Activated T-cell treated with anti-CD3 and anti-CD28 coated beads for 1 hour (primary cell): ENCODE measurements at regions not wholly inside any gene's neighbourhood (a gene's known extent, or its start where the extent isn't known, plus 50 kb on each side); places are given as distances from the start of the nearest gene placed in this dataset.
"Not testable (repeated sequence)": the region's sequence is repeated elsewhere in the genome, so short reads cannot be mapped to it uniquely, and the experiment has no call there.

Experiments used
- DNase-seq: peaks from one replicate; pipeline ENCODE4 v3.0.0-alpha.2; 2020; ENCODE audit warnings: low read depth

DNA sequence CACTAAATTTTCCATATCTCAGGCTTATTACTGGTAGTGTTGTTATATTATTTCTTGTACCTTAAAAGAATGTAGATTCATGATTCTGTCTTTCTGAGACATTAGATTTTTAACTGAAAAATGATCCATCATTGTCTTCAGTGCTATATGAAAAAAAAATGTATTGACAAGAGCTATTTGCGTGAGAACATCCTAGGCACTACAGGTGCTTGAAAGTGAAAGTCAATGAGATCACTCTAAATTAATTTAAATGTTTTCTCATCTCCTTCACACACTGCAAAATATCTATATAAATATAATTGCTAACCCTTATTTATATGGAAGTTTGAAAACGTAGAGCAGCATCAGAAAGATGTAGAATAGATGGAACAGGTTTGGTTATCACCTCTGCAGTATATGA lies 684.6 kb downstream of the TRIB2 start:
- DNase-seq = no peak

DNA sequence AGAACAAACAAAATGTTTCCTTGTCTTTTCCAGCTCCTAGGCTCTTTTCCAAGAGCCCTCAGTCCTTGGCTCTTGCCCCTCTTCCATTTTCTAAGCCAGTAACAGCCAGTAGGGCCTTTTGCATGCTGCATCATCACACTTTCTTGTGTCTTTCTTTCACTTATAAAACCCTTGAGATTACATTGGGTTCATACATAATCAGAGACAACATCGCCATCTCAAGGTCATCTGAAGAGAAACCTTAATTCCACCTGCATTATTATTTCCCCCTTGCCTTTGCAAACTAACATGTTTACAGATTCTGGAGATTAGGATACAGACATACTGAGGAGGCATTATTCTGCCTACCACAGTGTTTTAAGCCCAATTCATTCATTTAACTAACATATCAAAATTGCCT lies 697.3 kb downstream of the TRIB2 start:
- no peak for DNase-seq

DNA sequence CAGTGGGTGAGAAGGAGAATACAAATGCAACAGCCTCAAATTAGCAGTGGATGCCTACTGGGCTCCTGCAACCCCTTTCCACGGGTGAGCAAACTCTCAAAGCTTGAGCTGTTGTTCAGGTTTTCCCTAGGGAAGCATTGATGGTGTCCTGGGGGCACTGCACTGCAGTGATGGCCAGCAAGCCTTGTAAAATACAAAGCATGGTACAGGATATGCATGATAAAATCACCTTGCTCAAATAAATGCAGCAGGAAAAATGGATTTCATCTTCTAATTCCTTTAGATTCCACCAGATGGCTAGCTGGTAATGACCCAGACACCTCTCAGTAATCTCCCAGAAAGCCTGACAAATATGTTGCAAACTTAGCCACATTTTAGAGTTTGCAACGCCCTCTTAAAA lies 698.2 kb downstream of the TRIB2 start:
- no peak for DNase-seq

DNA sequence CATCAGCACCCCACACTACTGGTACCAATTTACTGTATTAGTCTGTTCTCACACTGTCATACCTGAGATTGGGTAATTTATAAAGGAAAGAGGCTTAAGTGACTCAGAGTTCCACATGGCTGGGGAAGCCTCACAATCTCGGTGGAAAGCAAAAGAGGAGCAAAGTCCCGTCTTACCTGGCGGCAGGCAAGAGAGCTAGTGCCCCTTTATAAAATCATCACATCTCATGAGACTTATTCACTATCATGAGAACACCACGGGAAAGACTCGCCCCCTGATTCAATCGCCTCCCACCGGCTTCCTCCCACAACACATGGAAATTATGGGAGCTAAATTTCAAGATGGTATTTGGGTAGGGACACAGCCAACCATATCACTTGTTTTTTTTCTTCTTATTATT lies 717.2 kb downstream of the TRIB2 start:
- DNase-seq = no peak

DNA sequence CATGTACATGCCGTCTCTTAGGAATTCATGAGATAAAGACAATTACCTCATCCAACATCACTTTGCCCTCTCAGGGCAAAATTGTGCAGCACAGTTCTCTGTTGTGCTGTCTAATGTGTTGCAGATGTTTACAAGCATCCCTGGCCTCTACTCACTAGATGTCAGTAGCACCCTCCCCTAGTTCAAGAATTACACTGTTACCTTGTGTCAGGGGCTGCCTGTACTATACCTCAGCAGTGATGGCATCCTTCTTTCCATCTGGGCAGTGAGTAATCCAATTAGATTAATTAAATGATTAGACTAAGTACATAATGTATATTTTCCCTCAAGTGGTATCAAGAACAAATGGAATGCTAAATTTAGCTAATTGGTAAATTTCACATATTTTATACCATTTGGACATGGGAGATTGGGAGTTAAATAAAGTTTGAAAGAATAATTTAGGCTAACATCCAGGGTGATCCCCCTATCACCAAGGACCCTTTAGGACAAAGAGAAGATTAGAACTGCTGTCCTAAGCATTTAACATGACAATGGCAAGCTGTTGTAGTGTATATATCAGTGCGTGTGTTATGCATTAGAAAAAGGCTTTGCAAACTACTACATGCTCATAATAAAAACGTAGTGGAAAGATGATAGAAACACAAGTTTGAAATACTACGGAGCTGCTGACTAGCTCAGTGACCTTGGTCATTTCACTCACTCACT lies 727.0 kb downstream of the TRIB2 start:
- not testable (repeated sequence) for DNase-seq

DNA sequence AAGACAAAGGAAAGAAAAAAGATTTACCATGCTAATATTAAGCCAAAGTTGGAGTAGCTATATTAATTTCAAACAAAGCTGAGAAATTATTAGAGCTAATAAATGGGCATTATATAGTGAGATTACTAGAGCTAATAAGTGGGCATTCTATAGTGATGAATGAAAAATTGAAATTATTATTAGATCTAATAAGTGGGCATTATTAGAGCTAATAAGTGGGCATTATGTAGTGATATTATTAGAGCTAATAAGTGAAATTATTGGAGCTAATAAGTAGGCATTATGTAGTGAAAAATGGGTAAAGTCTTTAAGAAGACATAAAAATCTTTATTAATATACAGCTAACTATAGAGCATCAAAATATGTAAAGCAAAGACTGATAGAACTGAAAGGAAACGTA lies 745.7 kb downstream of the TRIB2 start:
- no peak for DNase-seq

DNA sequence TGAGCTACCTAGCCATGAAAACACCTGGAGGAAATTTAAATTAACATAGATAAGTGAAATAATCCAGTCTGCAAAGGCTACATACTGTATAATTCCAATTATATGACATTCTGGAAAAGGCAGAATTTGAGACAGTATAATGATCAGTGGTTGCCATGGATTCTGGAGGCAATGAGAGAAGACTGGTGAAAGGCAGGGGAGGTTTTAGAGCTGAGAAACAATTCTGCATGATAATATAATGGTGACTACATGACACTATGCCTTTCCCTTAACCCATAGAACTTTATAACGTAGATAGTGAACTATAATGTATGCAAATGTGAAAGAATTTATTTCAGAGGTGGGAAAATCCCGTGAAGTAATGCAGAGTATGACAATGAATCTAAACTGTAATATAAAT lies 749.3 kb downstream of the TRIB2 start:
- no peak for DNase-seq

DNA sequence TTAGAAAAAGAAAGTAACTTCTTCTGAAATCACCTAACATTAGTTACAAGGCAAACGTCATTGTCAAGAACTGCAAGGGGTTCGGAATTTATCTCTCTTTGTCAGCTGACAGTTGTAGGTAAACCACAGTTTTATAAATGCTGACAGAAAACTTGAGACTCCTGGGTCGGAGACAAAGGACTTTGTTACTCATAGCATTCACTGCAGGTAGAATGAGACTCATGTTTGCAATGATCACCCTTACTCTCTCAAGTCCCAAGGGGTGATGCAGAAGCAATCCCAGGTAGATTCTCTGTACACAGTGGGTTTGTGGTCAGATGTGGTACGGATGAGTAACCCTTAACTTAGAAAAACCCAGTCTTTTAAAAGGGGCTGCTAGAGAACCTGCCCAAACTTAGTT lies 757.8 kb downstream of the TRIB2 start:
- no peak for DNase-seq

DNA sequence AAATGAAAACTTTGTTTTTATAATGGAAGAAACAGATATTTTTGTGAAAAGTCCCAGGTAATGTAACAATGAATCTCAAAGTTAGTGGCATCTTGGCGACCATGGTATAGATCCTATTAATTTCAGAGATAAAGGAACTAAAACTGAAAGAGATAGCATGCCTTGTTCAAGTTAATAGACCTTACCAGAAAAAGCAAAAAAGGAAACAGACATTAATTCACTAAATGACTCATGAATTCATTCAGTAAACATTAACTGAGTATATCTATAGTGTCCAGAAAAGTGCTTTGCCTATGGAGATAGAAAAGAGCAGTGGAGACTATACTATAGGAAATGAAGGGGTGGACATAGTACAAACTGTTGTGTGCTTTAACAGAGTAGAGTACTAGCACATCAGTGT lies 763.3 kb downstream of the TRIB2 start:
- no peak for DNase-seq

DNA sequence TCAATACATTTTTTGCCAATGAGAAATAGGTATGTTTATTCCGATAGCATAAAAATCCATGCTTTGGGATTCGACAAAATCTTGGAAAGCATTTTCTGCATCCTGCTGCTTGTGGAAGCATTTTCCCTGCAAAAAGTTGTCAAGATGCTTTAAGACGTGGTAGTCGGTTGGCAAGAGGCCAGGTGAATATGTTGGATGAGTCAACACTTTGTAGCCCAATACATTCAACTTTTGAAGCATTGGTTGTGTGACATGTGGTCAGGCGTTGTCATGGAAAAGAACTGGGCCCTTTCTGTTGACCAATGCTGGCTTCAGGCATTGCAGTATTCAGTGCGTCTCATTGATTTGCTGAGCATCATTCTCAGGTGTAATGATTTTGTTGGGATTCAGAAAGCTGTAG lies 764.5 kb downstream of the TRIB2 start:
- DNase-seq = no peak

DNA sequence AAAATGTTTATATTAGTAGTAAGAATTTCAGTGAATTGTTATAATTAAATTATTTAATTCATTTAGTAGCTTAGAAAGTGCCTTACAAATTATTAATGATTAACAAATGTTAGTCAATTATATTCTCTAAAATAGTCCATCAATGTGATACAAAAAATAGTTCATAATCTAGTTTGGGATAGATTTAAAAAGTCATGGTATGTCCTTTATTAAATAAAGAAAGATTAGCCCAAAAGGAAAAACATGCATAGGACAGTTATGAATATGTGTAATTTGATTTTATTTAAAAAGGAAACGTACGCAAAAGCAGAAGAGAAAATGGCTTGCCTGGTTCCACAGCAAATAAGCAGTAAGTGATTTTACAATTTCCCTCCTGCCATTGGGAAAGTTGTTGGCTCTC lies 768.5 kb downstream of the TRIB2 start:
- DNase-seq = no peak

DNA sequence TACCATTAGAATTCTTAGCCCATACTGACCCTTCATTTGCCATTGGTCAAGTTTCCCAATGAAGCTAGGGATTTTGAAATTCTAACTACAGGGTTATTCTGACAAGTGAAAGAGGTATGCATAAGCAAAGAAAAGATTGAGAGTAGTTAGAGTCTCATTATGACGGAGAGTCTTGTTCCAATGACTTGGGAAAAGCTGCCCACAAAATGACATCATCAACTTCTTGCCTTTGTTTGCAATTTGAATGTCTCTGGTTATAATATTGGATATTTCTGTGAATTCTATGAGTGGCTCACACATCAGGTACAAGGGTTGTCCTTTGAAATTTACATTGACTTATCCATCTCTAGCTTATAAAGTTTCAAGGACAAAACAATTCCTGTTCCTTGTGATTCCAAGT lies 772.2 kb downstream of the TRIB2 start:
- DNase-seq = no peak

DNA sequence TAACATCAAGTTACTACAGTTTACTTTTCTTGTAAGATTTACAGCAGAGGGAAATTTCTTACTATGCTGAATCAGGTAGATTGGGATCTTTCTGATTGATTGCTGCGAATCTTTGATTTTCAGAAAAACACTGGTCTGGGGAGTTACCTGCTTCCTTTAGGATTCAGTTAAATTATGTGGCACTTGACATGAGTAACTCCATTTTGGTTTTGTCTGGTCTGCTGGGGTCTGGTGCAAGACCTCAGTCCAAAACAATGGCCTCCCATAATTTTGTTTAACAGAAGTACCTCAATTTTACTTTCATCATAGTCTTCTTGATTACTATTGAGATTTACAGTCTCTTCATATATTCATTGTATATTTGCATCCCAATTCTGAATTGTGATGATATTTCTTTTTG lies 775.5 kb downstream of the TRIB2 start:
- DNase-seq = no peak

DNA sequence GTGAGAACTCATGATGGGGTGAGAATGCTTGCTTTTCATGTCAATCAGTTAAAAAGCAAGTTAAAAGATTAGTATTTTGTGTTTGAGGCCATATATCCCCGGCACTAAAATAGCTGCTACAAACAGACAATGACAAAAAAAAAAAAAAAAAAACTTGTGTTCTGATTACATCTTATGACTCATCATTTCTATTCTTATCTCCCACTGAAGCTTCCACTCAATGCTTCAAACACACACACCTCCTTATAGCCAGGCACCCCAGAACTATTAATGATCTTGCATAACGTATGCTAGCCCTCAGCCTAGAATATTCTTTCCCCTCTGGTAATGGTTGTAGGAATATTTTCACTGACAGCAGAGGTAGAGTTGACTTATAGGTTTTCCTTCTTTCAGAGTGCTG lies 778.3 kb downstream of the TRIB2 start:
- no peak for DNase-seq

DNA sequence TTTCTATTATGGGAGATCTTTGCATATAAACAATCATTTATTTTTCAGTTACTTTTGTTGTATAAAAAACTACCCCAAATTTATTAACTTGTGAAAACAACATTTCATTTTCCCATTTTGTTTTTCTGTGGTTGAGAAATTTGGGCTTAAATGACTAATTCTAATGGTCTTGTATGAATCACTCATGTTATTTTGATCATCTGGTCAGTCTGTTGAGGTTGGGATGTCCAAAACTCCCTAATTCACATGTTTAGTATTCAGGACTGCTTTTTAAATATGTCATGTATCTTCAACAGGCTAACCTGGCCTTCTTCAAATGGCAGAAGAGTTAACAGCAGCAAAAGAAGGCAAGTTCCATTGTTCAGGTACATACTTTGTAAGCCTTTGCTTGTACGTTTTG lies 788.1 kb downstream of the TRIB2 start:
- no peak for DNase-seq

DNA sequence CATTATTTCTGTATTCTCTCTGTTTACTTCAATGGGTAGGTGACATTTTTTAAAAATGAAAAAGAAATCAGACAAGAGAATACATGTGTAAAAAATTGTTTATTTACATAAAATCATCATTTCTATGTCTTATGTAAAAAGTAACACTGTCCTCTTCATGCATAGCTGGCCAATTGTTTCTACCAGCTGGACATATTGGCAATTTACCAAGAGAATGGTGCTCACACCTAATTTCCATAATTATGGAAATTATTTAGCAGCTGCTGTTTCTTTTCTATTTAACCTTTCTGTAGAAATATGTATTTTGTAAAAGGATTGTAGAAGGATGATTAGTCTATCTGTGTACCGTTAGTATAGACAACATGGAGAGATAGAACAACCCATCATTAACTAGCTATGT lies 791.9 kb downstream of the TRIB2 start:
- no peak for DNase-seq

DNA sequence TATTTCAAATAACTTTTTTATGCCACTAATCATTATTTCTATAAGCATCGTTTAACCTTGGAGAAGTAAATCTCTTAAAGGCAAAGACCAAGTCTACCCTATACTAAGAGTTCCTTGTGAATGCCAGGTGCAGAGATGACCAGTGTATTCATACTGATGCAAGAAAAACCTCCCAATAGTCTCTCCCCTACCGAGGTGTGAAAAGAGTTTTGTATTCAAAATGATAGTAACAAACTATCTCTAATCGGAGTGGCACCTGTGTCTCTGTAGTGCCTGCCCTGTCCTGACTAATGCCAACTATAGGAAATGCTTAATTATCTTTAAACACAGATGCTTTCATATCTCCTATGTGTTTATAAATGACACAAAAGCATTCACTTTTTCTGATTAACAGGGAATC lies 798.5 kb downstream of the TRIB2 start:
- DNase-seq = no peak

DNA sequence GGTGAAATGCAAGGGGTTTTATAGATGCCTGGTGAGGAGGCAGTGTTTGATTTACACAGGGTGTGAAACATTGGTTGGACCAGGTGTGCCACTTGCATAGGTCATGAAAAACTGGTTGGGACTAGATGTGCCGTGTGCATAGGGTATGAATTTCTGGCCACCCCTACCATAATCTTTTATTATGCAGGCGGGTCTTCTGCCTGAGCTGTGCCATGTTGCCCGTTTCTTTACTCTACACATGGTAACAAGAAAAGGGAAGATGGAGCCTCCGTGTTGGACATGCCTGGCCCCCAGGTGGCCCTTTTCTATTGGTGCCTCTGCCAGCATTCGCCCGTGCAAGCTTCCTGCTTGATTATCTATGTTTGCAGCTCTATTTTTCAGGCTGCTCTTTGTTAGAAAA lies 805.4 kb downstream of the TRIB2 start:
- no peak for DNase-seq

DNA sequence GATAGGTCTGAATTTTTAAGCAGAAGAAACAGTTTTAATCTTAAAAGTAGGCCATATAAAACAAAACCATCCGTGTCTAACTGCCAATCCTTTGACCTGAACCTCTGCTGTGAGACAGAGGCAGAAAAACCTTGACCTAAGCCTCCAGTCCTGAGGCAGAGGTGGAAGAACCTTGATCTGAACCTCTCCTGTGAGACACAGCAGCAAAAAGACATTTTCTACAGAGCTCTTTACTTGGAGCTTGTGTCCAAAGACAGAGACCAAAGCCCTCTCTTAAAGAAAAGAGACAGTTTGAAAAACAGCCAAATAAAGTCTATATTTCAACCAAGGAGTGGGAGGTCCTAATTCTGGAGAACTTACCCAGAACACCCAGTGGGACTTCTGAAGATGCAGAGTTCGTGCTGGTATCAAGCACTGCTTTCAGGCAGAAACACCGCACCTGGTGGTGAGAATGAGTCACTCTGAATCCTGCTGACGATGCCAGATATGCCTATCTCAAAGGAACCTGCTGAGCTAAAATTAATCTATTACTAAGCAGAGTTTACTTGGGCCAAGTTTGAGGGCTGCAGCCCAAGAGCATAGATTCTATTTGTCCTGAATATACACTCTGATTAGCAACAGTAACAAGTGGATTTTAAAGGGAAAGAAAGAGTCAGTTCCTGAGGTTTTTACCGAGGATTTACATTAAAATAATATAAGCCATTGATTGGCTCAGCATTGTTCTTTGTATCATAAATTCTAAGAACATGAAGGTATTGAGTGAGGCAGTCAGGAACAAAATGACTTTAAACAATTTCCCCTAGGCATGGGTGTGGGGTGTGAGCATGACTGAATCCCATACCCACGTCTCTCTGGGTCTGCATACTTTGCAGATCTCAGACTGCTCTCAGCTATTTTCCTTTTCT lies 806.4 kb downstream of the TRIB2 start:
- no peak for DNase-seq

DNA sequence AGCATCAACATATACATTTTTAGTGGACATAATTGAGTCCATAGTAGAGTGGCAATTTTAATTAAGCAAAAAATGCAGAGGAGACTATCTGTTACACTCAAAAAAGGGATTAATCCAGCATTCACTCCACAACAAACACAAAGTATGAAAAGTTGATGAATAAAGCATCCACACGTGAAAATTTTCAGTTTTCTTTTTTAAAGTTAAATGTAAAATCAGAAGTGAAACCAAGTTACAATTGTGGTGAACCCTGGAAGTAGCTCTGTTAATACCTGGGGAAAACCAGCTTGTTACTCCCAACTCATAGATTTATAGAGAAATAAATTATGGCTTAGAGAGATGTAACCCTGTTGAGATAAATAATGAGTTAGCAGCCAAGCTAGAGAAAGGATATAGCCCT lies 807.8 kb downstream of the TRIB2 start:
- no peak for DNase-seq

DNA sequence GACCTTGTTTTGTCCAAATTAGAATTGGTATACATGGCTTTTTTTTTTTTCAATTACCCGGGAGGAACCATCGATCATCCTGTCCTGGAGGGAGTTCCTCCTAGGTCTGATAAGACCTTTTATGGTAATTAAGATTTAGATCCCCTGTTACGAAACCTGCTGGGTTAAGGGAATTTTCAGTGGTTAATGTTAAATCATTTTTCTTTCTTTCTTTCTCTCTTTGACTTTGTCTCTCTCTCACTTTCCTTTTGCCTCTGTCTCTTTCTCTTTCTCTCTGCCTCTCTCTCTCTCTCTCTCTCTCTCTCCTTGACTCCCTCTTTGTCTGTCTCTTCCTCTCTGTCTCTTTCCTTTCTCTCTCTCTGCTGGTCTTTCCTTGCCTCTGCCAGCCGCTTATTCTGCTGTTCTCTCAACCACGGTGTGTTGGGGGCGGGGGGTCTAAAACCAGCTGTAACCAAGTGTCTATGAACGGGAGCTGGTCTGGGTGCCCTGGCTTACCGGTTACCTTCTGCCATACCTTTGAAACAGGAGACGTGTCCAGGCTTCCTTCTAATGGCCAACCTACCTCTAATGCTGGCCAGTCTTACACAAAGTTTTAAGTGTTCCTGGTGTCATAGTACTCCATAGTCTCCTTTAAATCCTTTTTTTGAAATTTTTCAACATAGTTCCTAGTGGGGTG lies 815.1 kb downstream of the TRIB2 start:
- not testable (repeated sequence) for DNase-seq

DNA sequence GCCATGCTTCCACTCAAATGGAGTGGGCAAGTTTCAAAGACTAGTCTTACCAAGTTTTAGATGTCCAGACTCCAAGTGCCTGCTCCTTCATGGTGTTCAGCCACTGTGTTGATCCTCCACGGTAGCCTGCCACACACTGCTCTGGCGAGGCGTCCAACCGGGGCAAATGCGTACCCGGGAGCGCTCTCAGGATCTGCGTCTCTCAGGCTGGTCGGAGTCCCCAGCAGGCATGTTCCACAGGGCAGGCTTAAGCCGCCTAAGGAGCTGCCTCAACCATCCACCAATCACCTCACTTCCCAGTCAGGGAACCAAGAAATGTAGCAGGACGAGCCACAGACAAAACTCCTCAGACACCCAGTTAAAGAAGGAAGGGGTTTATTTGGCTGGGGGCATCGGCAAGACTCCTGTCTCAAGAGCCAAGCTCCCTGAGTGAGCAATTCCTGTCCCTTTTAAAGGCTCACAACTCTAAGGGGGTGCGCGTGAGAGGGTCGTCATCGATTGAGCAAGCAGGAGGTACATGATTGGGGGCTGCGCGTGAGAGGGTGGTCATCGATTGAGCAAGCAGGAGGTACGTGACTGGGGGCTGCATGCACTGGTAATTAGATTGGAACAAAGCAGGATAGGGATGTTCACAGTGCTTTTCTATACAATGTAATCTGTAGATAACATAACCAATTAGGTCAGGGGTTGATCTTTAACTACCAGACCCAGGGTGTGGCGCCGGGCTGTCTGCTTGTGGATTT lies 816.2 kb downstream of the TRIB2 start:
- not testable (repeated sequence) for DNase-seq
